Activated T-cell treated with anti-CD3 and anti-CD28 coated beads, Interleukin-2, amount 50 U/mL, for 4 hours (primary cell): ENCODE measurements at regions not wholly inside any gene's neighbourhood (a gene's known extent, or its start where the extent isn't known, plus 50 kb on each side); places are given as distances from the start of the nearest gene placed in this dataset.

Experiments
- ATAC-seq, 2 donors: fragments of 200-7000 bp; cut with Tn5 transposase; one replicate each; pipeline ENCODE4 v1.10.0; 2021
- DNase-seq: peaks from one replicate; pipeline ENCODE4 v3.0.0-alpha.2; 2020
- H3K27me3 Mint-ChIP-seq: one replicate; pipeline ENCODE4 v1.8.0; 2021; ENCODE audit warnings: low read depth, mixed read lengths
- H3K36me3 Mint-ChIP-seq: one replicate; pipeline ENCODE4 v1.8.0; 2022; ENCODE audit warnings: mixed read lengths; ENCODE audit not compliant: insufficient read depth
- H3K4me1 Mint-ChIP-seq: one replicate; pipeline ENCODE4 v1.8.0; 2021; ENCODE audit warnings: low read depth, mixed read lengths
- H3K4me3 Mint-ChIP-seq: one replicate; pipeline ENCODE4 v1.8.0; 2021; ENCODE audit warnings: mild to moderate bottlenecking, moderate library complexity, mixed read lengths
- H3K9me3 Mint-ChIP-seq: one replicate; pipeline ENCODE4 v1.8.0; 2021; ENCODE audit warnings: mixed read lengths

GRCh38 chr10:3493621-3494020 is 291.4 kb downstream of the KLF6 start:
- H3K36me3 Mint-ChIP-seq: no peaks in the 10 kb centered on the region
- peaks cover 16% of the 10 kb centered on the region for H3K9me3 Mint-ChIP-seq
- H3K4me1 Mint-ChIP-seq: no peaks in the 10 kb centered on the region
- ATAC-seq: no peak
- H3K4me3 Mint-ChIP-seq: no peak overlapping the region
- no peak for DNase-seq
- peaks cover 21% of the 10 kb centered on the region for H3K27me3 Mint-ChIP-seq

GRCh38 chr10:3491571-3491970 is 293.4 kb downstream of the KLF6 start:
- Mint-ChIP-seq H3K36me3 (no peaks in the 10 kb centered on the region), H3K27me3 (peaks cover 12% of the 10 kb centered on the region), H3K4me3 (no peak overlapping the region), H3K4me1 (no peaks in the 10 kb centered on the region), H3K9me3 (peaks cover 20% of the 10 kb centered on the region)
- no peak for ATAC-seq
- no peak for DNase-seq

DNA sequence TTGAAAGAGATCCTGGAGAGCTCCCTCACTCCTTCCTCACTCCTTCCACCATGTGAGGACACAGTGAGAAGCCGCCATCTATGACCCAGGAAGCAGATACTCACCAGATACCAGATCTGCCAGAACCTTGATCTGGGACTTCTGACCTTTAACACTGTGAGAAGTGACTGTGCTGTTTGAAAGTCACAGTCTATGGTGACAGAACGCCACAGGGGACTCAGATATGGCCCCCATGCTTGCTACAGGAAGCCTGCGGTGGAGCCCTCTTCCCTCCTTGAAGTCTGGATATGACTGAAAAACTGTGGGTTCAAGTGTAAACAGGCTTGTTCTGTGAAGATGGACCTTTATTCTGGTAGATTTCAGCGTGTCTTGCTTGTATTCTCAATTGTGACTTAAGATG is 297.8 kb downstream of the KLF6 start:
- ATAC-seq: no peak
- H3K4me3 Mint-ChIP-seq: no peak overlapping the region
- peaks cover 14% of the 10 kb centered on the region for H3K4me1 Mint-ChIP-seq
- no peak for DNase-seq
- peaks cover 20% of the 10 kb centered on the region for H3K9me3 Mint-ChIP-seq
- H3K27me3 Mint-ChIP-seq: no peaks in the 10 kb centered on the region
- no peaks in the 10 kb centered on the region for H3K36me3 Mint-ChIP-seq

- no peak for ATAC-seq
- no peak overlapping the region for H3K4me3 Mint-ChIP-seq
- peaks cover 2% of the 10 kb centered on the region for H3K27me3 Mint-ChIP-seq
- H3K4me1 Mint-ChIP-seq: peaks cover 14% of the 10 kb centered on the region
- H3K36me3 Mint-ChIP-seq: no peaks in the 10 kb centered on the region
- H3K9me3 Mint-ChIP-seq: peaks cover 20% of the 10 kb centered on the region
- no peak for DNase-seq
Measured at GRCh38 chr10:3486346-3487065, 298.5 kb downstream of the KLF6 start.

DNA sequence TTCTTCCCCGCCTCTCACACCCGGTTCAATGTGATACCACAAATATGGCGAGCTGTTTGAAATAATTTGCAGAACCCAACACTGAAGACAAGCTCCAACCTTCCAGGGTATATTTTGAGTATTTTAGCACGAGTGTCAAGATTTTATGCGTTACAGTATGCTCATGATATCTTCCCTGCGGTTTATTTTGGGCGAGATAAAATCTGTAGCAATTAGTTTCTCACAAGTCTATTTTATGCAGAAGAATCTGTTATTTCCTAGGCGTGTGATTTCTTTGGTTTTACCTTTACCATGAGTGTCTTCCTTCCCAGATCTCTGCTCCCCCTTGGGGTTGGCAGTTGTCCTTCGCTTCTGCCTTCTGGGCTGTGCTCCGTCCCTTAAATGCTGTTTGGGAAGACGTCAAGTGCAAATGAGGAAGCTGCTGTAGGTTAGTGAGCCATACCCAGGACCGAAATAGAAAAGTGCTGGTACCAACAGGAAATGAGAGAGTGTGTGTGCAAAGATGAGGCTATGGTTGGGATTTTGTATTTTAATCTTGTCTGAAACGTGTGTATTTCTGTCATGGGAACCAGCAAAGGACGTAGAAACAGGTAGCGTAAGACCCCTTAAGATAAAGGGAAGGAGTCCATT is 299.8 kb downstream of the KLF6 start:
- ATAC-seq: no peak

GRCh38 chr10:3484306-3485056 is 300.5 kb downstream of the KLF6 start:
- no peak for ATAC-seq
- H3K4me1 Mint-ChIP-seq: peaks cover 15% of the 10 kb centered on the region
- H3K36me3 Mint-ChIP-seq: no peaks in the 10 kb centered on the region
- H3K9me3 Mint-ChIP-seq: peaks cover 12% of the 10 kb centered on the region
- H3K4me3 Mint-ChIP-seq: no peak overlapping the region
- no peak for DNase-seq
- H3K27me3 Mint-ChIP-seq: peaks cover 2% of the 10 kb centered on the region

More for the DNA sequence above, 299.8 kb downstream of the KLF6 start:
- peak overlapping the region; percentile 51 for H3K4me3 Mint-ChIP-seq
- H3K36me3 Mint-ChIP-seq: no peaks in the 10 kb centered on the region
- DNase-seq: no peak
- H3K27me3 Mint-ChIP-seq: peaks cover 2% of the 10 kb centered on the region
- H3K4me1 Mint-ChIP-seq: peaks cover 15% of the 10 kb centered on the region
- peaks cover 19% of the 10 kb centered on the region for H3K9me3 Mint-ChIP-seq

DNA sequence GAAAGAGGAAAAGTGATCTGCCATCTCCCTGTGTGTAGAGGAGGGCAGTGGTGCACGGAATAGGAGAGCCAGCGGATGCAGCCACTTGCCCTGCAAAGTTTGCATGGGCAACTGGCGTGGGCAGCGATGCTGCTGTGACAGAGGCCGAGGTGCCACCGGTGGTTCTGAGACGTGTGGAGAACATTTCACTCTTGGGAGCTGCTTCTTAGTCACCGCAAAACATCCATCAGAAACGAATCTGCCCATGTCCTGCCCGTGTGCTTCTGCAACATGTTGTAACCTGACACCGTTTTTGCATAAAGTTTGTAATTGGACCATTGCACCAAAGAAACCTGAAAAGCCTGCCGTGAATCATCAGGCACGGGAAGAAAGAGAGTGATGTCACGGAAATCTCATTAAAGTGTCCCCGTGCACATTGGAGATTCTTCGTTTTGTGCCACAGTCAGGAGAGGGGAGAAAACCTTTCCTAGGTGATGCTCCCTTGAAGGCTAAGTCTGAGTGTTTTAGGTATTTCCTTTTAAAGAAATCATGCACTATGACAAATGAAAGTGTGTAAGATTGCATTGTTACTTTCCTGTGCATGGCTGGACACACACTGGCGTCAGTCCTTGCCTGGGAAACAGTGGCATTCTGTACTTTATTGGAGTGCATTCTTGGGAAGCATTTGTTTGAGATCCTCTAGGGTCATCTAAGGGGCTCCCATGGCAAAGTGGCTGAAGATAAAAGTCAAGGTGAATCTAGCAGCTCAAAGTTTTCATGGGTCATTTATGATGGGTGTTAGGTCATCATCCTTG is 302.6 kb downstream of the KLF6 start:
- peak in 1 of 2 donors; percentile 46 for ATAC-seq
- H3K4me3 Mint-ChIP-seq: no peak overlapping the region
- H3K27me3 Mint-ChIP-seq: peaks cover 2% of the 10 kb centered on the region
- H3K4me1 Mint-ChIP-seq: peaks cover 23% of the 10 kb centered on the region
- H3K36me3 Mint-ChIP-seq: no peaks in the 10 kb centered on the region
- no peaks in the 10 kb centered on the region for H3K9me3 Mint-ChIP-seq
- no peak for DNase-seq

- H3K9me3 Mint-ChIP-seq: no peaks in the 10 kb centered on the region
- ATAC-seq: no peak
Measured at GRCh38 chr10:3481496-3481895, 303.5 kb downstream of the KLF6 start.

GRCh38 chr10:3480990-3481315 is 304.1 kb downstream of the KLF6 start:
- Mint-ChIP-seq H3K4me3 (no peak overlapping the region), H3K27me3 (peaks cover 2% of the 10 kb centered on the region), H3K4me1 (peaks cover 25% of the 10 kb centered on the region), H3K36me3 (no peaks in the 10 kb centered on the region), H3K9me3 (no peaks in the 10 kb centered on the region)
- no peak for DNase-seq
- no peak for ATAC-seq

More at GRCh38 chr10:3481496-3481895, 303.5 kb downstream of the KLF6 start:
- Mint-ChIP-seq H3K36me3 (no peaks in the 10 kb centered on the region), H3K4me1 (peaks cover 25% of the 10 kb centered on the region), H3K27me3 (peaks cover 2% of the 10 kb centered on the region), H3K4me3 (no peak overlapping the region)
- DNase-seq: no peak

DNA sequence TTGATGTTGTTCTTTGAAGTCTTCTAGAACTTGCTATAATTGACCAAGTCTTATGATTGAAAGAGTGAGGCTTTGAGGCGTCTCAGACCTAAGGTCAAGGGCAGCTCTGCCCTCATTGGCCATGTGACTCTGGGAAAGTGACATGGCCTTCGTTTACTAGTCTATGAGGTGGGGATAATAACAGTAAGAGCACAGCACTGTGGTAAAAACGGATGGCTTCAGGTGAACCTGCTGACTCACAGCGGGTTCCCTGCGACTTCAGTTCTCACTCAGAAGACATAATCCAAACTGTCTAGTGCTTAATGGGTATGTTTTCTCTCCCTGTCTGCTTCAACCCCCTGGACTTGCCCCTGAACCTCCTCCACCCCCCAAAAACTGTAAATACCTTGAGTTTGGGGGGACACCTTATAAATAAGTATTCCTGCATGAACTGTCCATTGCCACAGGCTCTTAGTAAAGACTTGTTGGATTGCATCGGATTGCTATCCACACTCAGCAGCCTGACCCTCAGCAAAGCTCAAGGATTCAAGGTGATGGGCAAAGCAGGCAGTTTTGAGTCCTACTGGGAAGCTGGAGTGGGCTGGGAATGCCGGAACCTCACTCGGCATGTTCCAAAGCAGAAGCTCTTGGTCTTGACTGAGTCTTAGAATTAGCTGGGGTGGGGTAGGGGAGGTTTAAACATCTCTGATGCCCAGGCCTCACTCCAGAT is 304.6 kb downstream of the KLF6 start:
- DNase-seq: no peak
- Mint-ChIP-seq H3K4me3 (no peak overlapping the region), H3K36me3 (no peaks in the 10 kb centered on the region), H3K27me3 (peaks cover 2% of the 10 kb centered on the region), H3K9me3 (no peaks in the 10 kb centered on the region), H3K4me1 (peaks cover 23% of the 10 kb centered on the region)
- ATAC-seq: no peak

GRCh38 chr10:3478632-3479240 is 306.2 kb upstream of the PITRM1 start:
- Mint-ChIP-seq H3K36me3 (no peaks in the 10 kb centered on the region), H3K27me3 (peaks cover 2% of the 10 kb centered on the region), H3K4me3 (no peak overlapping the region), H3K4me1 (peaks cover 12% of the 10 kb centered on the region), H3K9me3 (no peaks in the 10 kb centered on the region)
- ATAC-seq (no peak), DNase-seq (no peak)

- peaks cover 15% of the 10 kb centered on the region for H3K4me1 Mint-ChIP-seq
- ATAC-seq: no peak
Measured at GRCh38 chr10:3478153-3478552, 305.6 kb upstream of the PITRM1 start.

DNA sequence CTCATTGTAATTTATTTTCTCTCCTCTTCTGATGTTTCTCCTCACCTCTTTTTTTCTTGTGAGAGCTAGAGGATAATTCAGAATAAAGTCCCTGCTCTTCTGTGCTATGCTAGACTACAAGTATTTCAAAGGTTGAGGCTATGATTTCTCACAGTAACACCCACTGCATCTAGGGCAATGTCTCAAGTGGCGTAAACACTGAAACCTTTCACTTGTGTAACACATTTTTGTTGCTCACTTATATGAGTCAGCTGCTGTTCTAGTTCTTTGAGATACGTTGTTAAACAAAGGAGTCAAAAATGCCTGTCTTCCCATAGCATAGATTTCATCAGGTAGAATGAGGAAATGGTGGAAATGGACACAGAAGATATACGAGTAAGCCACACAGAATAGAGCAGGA is 305.1 kb upstream of the PITRM1 start:
- no peak for DNase-seq
- no peaks in the 10 kb centered on the region for H3K36me3 Mint-ChIP-seq
- H3K4me3 Mint-ChIP-seq: no peak overlapping the region
- H3K4me1 Mint-ChIP-seq: peaks cover 19% of the 10 kb centered on the region
- ATAC-seq: peak; percentile 70 to 81
- H3K27me3 Mint-ChIP-seq: peaks cover 2% of the 10 kb centered on the region
- no peaks in the 10 kb centered on the region for H3K9me3 Mint-ChIP-seq

More at GRCh38 chr10:3478153-3478552, 305.6 kb upstream of the PITRM1 start:
- H3K36me3 Mint-ChIP-seq: no peaks in the 10 kb centered on the region
- H3K9me3 Mint-ChIP-seq: no peaks in the 10 kb centered on the region
- no peak for DNase-seq
- H3K27me3 Mint-ChIP-seq: peaks cover 2% of the 10 kb centered on the region
- no peak overlapping the region for H3K4me3 Mint-ChIP-seq
